ENCODE measurements at regions not wholly inside any gene's neighbourhood (a gene's known extent, or its start where the extent isn't known, plus 50 kb on each side); places are given as distances from the start of the nearest gene placed in this dataset.

DNA sequence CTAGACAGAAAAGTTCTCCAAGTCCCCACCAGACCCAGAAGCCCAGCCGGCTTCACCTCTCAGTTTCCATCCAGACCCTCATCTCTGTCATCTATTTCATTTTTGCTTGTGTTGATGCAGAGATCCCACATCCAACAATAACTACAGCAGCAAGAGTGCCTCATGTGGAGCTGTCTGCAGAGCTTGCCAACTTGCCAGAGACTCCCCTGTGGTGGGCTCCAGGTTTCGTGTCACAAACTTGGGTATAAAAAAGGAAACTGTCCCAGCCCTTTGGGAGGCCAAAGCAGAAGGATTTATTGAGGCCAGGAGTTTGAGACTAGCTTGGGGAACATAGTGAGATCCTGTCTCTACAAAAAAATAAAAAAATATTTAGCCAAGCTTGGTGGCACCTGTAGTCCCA is 182.4 kb upstream of the ATP10A start:
- H3K9me3 ChIP-seq, result no peaks in the 10 kb centered on the region
- H3K27ac ChIP-seq, result no peak overlapping the region
- 83% methylated on average over 2 of the region's 2 CpGs for WGBS
- no peak for DNase-seq (ENCODE audit: low spot score)
- no peaks in the 10 kb centered on the region for H3K36me3 ChIP-seq
- intact Hi-C loops (cut with DNase I), result no loop called here
- no peaks in the 10 kb centered on the region for H3K4me1 ChIP-seq (replicated peaks)
- no peak for TF ChIP-seq POLR2AphosphoS5 (IDR thresholded peaks at IDR 0.05)
- TF ChIP-seq, protein P1, sequence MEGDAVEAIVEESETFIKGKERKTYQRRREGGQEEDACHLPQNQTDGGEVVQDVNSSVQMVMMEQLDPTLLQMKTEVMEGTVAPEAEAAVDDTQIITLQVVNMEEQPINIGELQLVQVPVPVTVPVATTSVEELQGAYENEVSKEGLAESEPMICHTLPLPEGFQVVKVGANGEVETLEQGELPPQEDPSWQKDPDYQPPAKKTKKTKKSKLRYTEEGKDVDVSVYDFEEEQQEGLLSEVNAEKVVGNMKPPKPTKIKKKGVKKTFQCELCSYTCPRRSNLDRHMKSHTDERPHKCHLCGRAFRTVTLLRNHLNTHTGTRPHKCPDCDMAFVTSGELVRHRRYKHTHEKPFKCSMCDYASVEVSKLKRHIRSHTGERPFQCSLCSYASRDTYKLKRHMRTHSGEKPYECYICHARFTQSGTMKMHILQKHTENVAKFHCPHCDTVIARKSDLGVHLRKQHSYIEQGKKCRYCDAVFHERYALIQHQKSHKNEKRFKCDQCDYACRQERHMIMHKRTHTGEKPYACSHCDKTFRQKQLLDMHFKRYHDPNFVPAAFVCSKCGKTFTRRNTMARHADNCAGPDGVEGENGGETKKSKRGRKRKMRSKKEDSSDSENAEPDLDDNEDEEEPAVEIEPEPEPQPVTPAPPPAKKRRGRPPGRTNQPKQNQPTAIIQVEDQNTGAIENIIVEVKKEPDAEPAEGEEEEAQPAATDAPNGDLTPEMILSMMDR (IDR thresholded peaks at IDR 0.05), result no peak
- TF ChIP-seq POLR2A (IDR thresholded peaks at IDR 0.05), result no peak
- H3K27me3 ChIP-seq (replicated peaks; ENCODE audit: insufficient read depth), result no peaks in the 10 kb centered on the region
- H3K4me3 ChIP-seq, result no peak overlapping the region

DNA sequence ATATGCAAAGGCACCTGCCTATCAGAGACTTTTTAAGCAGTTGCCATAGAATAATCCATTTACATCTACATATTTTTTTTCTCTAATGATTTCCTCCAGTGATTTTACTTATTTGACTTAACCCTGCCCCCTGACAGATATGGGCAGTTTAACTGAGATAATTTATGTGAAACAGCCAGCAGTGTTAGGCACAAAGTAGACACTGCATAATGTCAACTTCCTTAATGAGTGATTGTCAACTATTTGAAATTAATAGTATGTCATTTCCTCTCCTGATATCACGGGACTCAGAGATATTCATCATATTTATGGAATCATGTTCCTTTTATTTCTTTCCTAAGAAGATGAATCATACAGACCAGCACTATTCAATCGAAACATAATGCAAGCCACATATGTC is 179.9 kb upstream of the ATP10A start:
- TF ChIP-seq POLR2AphosphoS5 (IDR thresholded peaks at IDR 0.05) (no peak), POLR2A (IDR thresholded peaks at IDR 0.05) (no peak)
- TF ChIP-seq, protein P1 (IDR thresholded peaks at IDR 0.05), result no peak
- Histone ChIP-seq H3K4me3 (no peak overlapping the region), H3K27ac (no peak overlapping the region), H3K27me3 (replicated peaks; ENCODE audit: insufficient read depth) (no peaks in the 10 kb centered on the region), H3K9me3 (no peaks in the 10 kb centered on the region), H3K4me1 (replicated peaks) (no peaks in the 10 kb centered on the region), H3K36me3 (no peaks in the 10 kb centered on the region)
- 43% methylated on average over 2 of the region's 2 CpGs for WGBS
- DNase-seq (ENCODE audit: low spot score), result no peak
- intact Hi-C loops (cut with DNase I), result no loop called here

DNA sequence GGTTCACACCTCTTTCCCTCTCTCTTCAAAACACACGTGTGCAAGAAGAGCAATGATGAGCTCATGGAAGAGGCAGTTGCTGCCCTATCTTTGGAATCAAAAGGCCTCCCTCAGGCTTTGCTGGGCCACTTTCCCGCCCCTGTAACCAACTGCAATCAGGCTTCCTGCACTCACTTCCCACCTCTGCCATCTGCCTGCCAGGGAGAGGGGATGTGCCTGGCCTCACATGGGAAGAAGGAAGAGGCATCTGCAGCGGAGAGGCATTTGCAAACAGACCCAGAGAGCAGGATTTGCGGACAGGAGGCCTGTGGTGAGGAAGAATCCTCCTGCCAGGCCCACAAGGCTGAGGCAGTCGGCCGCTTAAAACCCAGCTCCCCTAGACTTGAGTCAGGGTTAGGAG is 175.6 kb upstream of the ATP10A start:
- 56% methylated on average over 6 of the region's 6 CpGs for WGBS
- no peak for DNase-seq (ENCODE audit: low spot score)
- TF ChIP-seq POLR2A (IDR thresholded peaks at IDR 0.05), result no peak
- TF ChIP-seq POLR2AphosphoS5 (IDR thresholded peaks at IDR 0.05), result no peak
- TF ChIP-seq, protein P1 (IDR thresholded peaks at IDR 0.05), result no peak
- Histone ChIP-seq H3K27me3 (replicated peaks; ENCODE audit: insufficient read depth) (no peaks in the 10 kb centered on the region), H3K4me3 (no peak overlapping the region), H3K27ac (no peak overlapping the region), H3K4me1 (replicated peaks) (no peaks in the 10 kb centered on the region), H3K36me3 (no peaks in the 10 kb centered on the region), H3K9me3 (no peaks in the 10 kb centered on the region)
- intact Hi-C loops (cut with DNase I), result no loop called here

DNA sequence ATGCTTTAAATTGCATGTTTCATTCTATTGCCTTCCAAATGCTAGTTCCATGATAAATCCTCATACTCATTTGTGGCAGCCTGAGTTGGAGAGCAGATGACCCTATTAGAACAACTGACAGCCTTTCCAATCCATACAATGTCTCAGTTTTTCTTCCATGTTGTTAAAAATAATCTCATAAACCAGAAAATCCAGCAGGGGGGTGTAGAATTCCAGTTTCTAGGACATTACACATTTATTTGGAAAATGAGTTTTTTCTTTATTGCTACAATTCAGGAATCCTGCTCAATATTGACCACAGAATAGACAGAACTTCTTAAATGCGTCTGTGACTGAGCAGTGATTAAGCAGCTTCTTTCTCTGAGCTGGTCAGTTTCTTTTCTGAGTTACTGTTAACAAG is 174.2 kb upstream of the ATP10A start:
- intact Hi-C loops (cut with DNase I), result no loop called here
- TF ChIP-seq POLR2AphosphoS5 (IDR thresholded peaks at IDR 0.05), result no peak
- no peak for TF ChIP-seq POLR2A (IDR thresholded peaks at IDR 0.05)
- TF ChIP-seq, protein P1 (IDR thresholded peaks at IDR 0.05), result no peak
- no peak overlapping the region for H3K4me3 ChIP-seq
- H3K27me3 ChIP-seq (replicated peaks; ENCODE audit: insufficient read depth), result no peaks in the 10 kb centered on the region
- no peaks in the 10 kb centered on the region for H3K36me3 ChIP-seq
- H3K9me3 ChIP-seq, result no peaks in the 10 kb centered on the region
- 57% methylated on average over 1 of the region's 1 CpG for whole genome bisulfite sequencing
- H3K27ac ChIP-seq, result no peak overlapping the region
- no peak for DNase-seq (ENCODE audit: low spot score)
- no peaks in the 10 kb centered on the region for H3K4me1 ChIP-seq (replicated peaks)

DNA sequence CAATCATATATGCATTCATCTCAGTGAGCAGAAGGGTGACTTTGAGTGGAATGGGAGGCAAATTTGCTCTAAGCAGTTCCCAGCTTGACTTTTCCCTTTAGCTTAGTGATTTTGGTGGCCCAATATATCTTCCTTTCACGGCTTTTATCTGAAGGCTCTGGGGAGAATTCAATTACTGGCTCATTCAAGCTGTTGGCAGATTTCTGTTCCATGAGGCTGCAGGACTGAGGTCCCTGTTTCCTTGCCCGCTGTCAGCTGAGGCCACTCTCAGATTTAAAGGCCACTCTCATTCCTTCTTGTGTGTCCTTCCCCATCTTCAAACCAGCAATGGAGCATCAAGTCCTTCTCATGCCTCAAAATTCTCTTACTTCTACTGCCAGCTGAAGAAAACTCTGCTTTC is 170.4 kb upstream of the ATP10A start:
- Histone ChIP-seq H3K27me3 (replicated peaks; ENCODE audit: insufficient read depth) (no peaks in the 10 kb centered on the region), H3K9me3 (no peaks in the 10 kb centered on the region), H3K4me1 (replicated peaks) (no peaks in the 10 kb centered on the region), H3K4me3 (no peak overlapping the region), H3K27ac (no peak overlapping the region), H3K36me3 (no peaks in the 10 kb centered on the region)
- WGBS, result 71% methylated on average over 2 of the region's 2 CpGs
- TF ChIP-seq POLR2A (IDR thresholded peaks at IDR 0.05) (no peak), POLR2AphosphoS5 (IDR thresholded peaks at IDR 0.05) (no peak)
- TF ChIP-seq, protein P1 (IDR thresholded peaks at IDR 0.05), result no peak
- no peak for DNase-seq (ENCODE audit: low spot score)
- intact Hi-C loops (cut with DNase I), result no loop called here

All from prostate gland (tissue), 2 donors.